ENCODE measurements at regions not wholly inside any gene's neighbourhood (a gene's known extent, or its start where the extent isn't known, plus 50 kb on each side); places are given as distances from the start of the nearest gene placed in this dataset.

DNA sequence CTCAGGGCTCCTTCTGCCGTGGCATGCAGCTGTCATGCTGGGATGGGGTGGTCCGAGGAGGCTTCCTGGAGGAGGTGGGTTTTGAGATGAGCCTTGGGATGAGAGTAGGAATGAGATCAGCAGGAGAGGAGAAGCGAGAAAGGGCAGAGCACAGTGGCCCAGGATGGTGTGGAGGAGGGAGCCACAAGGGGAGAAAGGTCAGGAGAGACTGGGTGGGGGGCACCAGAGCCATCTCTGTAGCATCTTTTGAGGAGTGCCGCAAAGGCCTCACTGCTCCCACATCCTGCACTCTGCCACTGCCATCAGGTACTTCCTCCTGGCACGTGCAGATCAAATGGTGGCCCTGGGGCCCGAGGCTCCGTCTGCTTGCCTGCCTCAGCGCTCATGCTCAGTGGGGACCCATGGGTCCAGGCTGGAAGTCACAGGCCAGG lies 150.2 kb downstream of the MACROH2A1 start:
- ChIA-PET CTCF (interaction anchor here (0.6 kb wide), 1 partner anchor 85 kb away, joined by 3 read pairs; no protein-coding TSS in a partner anchor), POLR2A (no interaction called here)
- Histone ChIP-seq H3K27me3 (ENCODE audit: control insufficient read depth in 2 of 2, insufficient read depth in 2 of 2, low read length in 2 of 2) (no peaks in the 10 kb centered on the region), H3K4me1 (ENCODE audit: control insufficient read depth in 2 of 2, insufficient read depth in 2 of 2, low read length in 2 of 2) (no peaks in the 10 kb centered on the region), H3K9me3 (ENCODE audit: control insufficient read depth in 2 of 3, low read length in 3 of 3) (no peaks in the 10 kb centered on the region), H3K4me3 (ENCODE audit: low read length) (no peak overlapping the region), H3K36me3 (ENCODE audit: control insufficient read depth in 2 of 3, insufficient read depth in 3 of 3, low read length in 3 of 3) (no peaks in the 10 kb centered on the region), H3K27ac (ENCODE audit: low read depth, low read length) (no peak overlapping the region)
- no peak for ATAC-seq
- no peak overlapping the region for H3K27ac Mint-ChIP-seq
- H3K9me3 Mint-ChIP-seq, result no peaks in the 10 kb centered on the region
- intact Hi-C loops (cut with micrococcal nuclease), result no loop called here
- no peak overlapping the region for H3K4me3 Mint-ChIP-seq
- DNase-seq, result peak in 1 of 9 donors; percentile 6
- no peaks in the 10 kb centered on the region for H3K4me1 Mint-ChIP-seq
- H3K36me3 Mint-ChIP-seq, result no peaks in the 10 kb centered on the region
- H3K27me3 Mint-ChIP-seq, result peaks cover 0 to 4% (median 0%) of the 10 kb centered on the region in 5 donors

DNA sequence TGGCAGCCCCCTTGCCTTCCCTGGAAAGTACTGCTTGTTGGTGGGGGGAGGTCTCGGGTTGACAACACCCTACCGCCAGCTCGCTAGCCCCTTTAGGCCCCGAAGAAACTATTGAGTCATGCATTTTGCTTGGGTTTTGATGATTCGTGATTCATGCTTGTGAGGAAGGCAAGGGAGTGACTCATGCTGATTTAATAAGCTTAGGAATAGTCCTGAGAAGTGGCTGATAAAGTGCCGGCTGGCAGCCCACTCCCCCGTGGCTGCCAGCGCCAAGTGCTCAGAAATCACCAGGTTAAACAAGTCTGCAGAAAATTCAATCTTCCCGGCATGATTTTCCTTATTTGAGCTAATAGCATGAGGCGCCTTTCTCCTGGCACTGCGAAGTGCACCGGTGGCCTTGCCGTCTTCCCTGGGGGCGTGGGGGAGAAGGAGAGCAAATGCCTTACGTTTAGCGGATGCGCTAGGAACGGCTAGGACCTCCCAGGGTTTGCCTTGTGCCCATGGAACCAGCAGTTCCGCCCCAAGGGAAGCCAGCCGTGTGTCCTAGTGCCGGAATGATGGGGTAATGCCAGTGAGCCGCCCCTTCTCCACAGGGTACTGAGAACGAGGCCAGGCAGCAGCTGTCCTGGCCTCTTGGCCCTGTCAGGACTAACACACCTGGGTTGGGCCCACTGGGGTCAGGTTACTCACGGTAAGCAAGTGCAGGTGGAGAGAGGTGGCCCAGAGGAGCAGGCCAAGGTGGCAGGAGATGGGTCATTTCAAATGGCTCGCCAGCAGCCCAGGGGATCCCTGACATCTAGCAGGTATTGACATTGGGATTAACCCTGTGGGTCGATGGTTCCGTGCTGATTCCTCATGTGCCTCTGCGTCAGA lies 151.9 kb downstream of the MACROH2A1 start:
- no peaks in the 10 kb centered on the region for H3K9me3 ChIP-seq (ENCODE audit: control insufficient read depth in 2 of 3, low read length in 3 of 3)
- no peak overlapping the region for H3K4me3 ChIP-seq (ENCODE audit: low read length)
- no peaks in the 10 kb centered on the region for H3K36me3 ChIP-seq (ENCODE audit: control insufficient read depth in 2 of 3, insufficient read depth in 3 of 3, low read length in 3 of 3)
- no peaks in the 10 kb centered on the region for H3K27me3 ChIP-seq (ENCODE audit: control insufficient read depth in 2 of 2, insufficient read depth in 2 of 2, low read length in 2 of 2)
- CTCF ChIA-PET, result no interaction called here
- ATAC-seq (peak; percentile 45), DNase-seq (peak in 1 of 9 donors; percentile 19)
- POLR2A ChIA-PET, result no interaction called here
- intact Hi-C loops (cut with micrococcal nuclease), result no loop called here
- Mint-ChIP-seq H3K4me1 (no peaks in the 10 kb centered on the region), H3K27ac (no peak overlapping the region), H3K27me3 (peaks cover 0 to 4% (median 0%) of the 10 kb centered on the region in 5 donors), H3K4me3 (no peak overlapping the region), H3K9me3 (no peaks in the 10 kb centered on the region), H3K36me3 (no peaks in the 10 kb centered on the region)
- H3K4me1 ChIP-seq (ENCODE audit: control insufficient read depth in 2 of 2, insufficient read depth in 2 of 2, low read length in 2 of 2), result no peaks in the 10 kb centered on the region
- no peak overlapping the region for H3K27ac ChIP-seq (ENCODE audit: low read depth, low read length)

DNA sequence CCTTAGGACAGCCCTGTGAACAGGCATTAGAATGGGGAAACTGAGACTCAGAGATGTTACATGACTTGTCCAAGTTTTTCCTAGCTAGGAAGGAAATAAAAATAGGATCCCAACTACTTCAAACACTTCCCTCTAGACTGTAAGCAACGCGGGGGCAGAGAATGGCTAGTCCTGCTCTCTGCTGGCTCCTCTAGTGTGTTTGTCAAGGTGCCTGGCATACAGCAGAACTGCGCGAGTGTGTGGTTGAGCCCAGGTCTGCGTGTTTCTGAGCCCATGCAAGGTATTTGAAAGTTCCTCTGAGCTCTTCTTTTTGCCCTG lies 152.5 kb downstream of the MACROH2A1 start:
- intact Hi-C loops (cut with micrococcal nuclease), result no loop called here
- H3K27ac ChIP-seq (ENCODE audit: low read depth, low read length), result no peak overlapping the region
- POLR2A ChIA-PET, result no interaction called here

DNA sequence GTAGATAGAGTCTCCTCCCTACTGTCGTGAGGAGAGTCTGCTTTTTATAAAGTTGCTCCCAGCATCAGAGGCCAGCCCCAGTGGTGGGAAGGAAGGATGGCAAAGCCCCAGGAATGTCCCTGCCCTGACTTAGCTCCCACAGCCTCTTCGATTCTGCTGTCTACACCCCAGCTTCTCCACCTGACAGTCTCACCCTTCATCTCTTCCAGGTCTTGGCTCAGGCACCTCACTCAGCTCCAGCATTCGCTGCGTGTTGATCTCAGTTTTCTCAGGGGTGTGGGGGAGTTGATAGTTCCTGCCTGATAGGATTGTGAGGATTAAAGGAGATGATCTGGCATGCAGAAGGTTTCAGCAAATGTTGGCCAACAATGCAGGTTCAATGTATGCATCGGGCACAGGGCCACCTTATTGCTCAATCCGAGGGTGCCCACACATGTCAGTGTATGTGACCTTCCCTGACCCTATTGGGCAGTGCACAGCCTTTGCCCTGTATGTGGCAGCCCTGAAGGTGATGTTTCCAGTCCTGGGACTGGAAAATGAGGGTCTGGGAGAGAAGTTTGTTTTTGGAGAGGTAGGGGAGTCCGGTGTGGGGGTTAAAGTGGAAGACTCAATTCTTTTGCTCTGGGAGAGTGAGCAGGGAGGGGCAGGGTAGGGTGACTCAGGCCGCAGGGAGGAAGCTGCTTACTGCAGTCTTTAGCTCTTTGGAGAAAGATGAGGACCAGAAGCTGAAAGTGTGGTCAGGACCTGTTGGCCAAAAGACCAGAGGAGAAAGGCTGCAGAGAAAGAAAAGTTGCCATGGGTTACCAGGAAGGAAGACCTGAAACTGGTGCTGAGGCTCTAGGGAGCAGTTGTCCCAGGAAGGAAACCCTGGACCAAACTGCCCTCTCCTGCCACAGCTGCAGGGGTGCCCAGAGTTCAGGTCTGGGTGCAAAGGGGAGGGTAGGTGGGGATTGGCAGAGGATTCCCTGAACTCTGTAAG lies 153.2 kb downstream of the MACROH2A1 start:
- Mint-ChIP-seq H3K27me3 (peaks cover 0 to 4% (median 0%) of the 10 kb centered on the region in 5 donors), H3K36me3 (no peaks in the 10 kb centered on the region), H3K27ac (no peak overlapping the region), H3K9me3 (no peaks in the 10 kb centered on the region), H3K4me3 (no peak overlapping the region), H3K4me1 (no peaks in the 10 kb centered on the region)
- Histone ChIP-seq H3K4me3 (ENCODE audit: low read length) (no peak overlapping the region), H3K36me3 (ENCODE audit: control insufficient read depth in 2 of 3, insufficient read depth in 3 of 3, low read length in 3 of 3) (no peaks in the 10 kb centered on the region), H3K27me3 (ENCODE audit: control insufficient read depth in 2 of 2, insufficient read depth in 2 of 2, low read length in 2 of 2) (no peaks in the 10 kb centered on the region), H3K27ac (ENCODE audit: low read depth, low read length) (no peak overlapping the region), H3K4me1 (ENCODE audit: control insufficient read depth in 2 of 2, insufficient read depth in 2 of 2, low read length in 2 of 2) (no peaks in the 10 kb centered on the region), H3K9me3 (ENCODE audit: control insufficient read depth in 2 of 3, low read length in 3 of 3) (no peaks in the 10 kb centered on the region)
- DNase-seq (peak in 1 of 9 donors; percentile 11), ATAC-seq (peak; percentile 74)
- ChIA-PET POLR2A (no interaction called here), CTCF (no interaction called here)
- intact Hi-C loops (cut with micrococcal nuclease), result no loop called here

More for the DNA sequence above, 152.5 kb downstream of the MACROH2A1 start:
- Mint-ChIP-seq H3K36me3 (no peaks in the 10 kb centered on the region), H3K4me1 (no peaks in the 10 kb centered on the region), H3K27me3 (peaks cover 0 to 4% (median 0%) of the 10 kb centered on the region in 5 donors), H3K4me3 (no peak overlapping the region), H3K9me3 (no peaks in the 10 kb centered on the region), H3K27ac (no peak overlapping the region)
- H3K36me3 ChIP-seq (ENCODE audit: control insufficient read depth in 2 of 3, insufficient read depth in 3 of 3, low read length in 3 of 3), result no peaks in the 10 kb centered on the region
- DNase-seq (no peak), ATAC-seq (no peak)
- H3K27me3 ChIP-seq (ENCODE audit: control insufficient read depth in 2 of 2, insufficient read depth in 2 of 2, low read length in 2 of 2), result no peaks in the 10 kb centered on the region
- H3K4me1 ChIP-seq (ENCODE audit: control insufficient read depth in 2 of 2, insufficient read depth in 2 of 2, low read length in 2 of 2), result no peaks in the 10 kb centered on the region
- H3K4me3 ChIP-seq (ENCODE audit: low read length), result no peak overlapping the region
- no peaks in the 10 kb centered on the region for H3K9me3 ChIP-seq (ENCODE audit: control insufficient read depth in 2 of 3, low read length in 3 of 3)
- CTCF ChIA-PET, result no interaction called here

DNA sequence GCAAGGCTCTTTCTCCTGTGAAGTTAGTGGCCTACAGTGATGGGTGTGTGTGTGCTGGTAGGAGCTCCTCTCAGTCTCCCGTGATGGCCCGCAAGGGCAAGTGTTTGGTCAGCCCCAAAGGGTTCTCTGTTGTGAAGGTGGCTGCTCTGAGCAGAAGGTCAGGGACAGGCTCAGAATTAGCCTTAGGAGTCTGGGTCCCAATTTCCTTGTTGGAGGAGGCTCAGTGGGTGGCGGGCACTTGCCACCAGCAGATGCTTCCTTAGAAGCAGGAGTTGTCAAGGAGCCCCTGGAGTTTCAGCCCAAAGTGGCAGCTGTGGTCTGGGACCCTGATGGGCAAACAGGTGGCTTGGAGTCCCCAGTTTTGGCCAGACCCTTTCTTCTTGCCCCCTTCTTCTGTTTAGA lies 154.4 kb downstream of the MACROH2A1 start:
- H3K9me3 ChIP-seq (ENCODE audit: control insufficient read depth in 2 of 3, low read length in 3 of 3), result no peaks in the 10 kb centered on the region
- H3K27me3 ChIP-seq (ENCODE audit: control insufficient read depth in 2 of 2, insufficient read depth in 2 of 2, low read length in 2 of 2), result no peaks in the 10 kb centered on the region
- DNase-seq (peak in 1 of 9 donors; percentile 13), ATAC-seq (no peak)
- no peaks in the 10 kb centered on the region for H3K36me3 Mint-ChIP-seq
- no peak overlapping the region for H3K27ac Mint-ChIP-seq
- H3K4me3 Mint-ChIP-seq, result no peak overlapping the region
- no peaks in the 10 kb centered on the region for H3K4me1 ChIP-seq (ENCODE audit: control insufficient read depth in 2 of 2, insufficient read depth in 2 of 2, low read length in 2 of 2)
- H3K4me3 ChIP-seq (ENCODE audit: low read length), result no peak overlapping the region
- no peaks in the 10 kb centered on the region for H3K9me3 Mint-ChIP-seq
- no peak overlapping the region for H3K27ac ChIP-seq (ENCODE audit: low read depth, low read length)
- ChIA-PET CTCF (no interaction called here), POLR2A (no interaction called here)
- no peaks in the 10 kb centered on the region for H3K36me3 ChIP-seq (ENCODE audit: control insufficient read depth in 2 of 3, insufficient read depth in 3 of 3, low read length in 3 of 3)
- intact Hi-C loops (cut with micrococcal nuclease), result no loop called here
- H3K27me3 Mint-ChIP-seq, result peaks cover 0 to 4% (median 0%) of the 10 kb centered on the region in 5 donors
- H3K4me1 Mint-ChIP-seq, result peaks cover 0 to 2% (median 0%) of the 10 kb centered on the region in 7 donors

DNA sequence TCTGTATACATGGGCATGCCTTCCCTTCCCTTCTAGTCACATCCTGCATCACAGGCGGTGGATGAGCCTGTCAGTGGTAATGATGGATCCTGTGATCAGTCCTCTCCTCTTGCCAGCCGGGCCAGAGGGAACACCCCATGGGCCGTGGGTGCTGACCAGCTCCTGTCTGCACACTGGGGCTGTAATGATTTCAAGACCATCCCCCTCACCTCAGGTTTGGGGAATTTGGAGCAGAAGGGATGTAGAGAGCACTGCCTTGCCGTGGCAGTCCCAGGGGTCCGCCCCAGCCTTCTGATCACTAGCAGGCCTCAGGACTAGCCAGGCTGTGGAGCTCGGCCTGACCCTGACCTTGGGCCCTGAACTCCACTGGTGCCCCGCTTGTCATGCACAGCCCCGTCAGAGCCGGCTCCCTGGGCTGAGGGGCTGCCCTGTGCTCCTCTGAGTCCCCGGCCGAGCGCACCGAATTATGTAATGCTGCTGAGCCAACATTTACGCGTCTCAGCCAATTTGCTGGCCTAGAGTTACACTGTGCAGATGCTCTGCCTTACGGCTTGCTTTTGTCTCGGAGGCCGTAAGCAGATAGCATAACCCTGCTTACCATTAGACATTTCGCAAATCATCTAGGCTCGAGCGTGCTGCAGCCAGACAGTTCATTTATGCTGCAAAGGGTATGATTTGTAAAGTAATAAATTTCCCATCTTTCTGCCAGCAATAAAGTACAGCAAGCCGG lies 155.3 kb downstream of the MACROH2A1 start:
- Histone ChIP-seq H3K9me3 (ENCODE audit: control insufficient read depth in 2 of 3, low read length in 3 of 3) (no peaks in the 10 kb centered on the region), H3K36me3 (ENCODE audit: control insufficient read depth in 2 of 3, insufficient read depth in 3 of 3, low read length in 3 of 3) (no peaks in the 10 kb centered on the region), H3K4me3 (ENCODE audit: low read length) (no peak overlapping the region), H3K27me3 (ENCODE audit: control insufficient read depth in 2 of 2, insufficient read depth in 2 of 2, low read length in 2 of 2) (no peaks in the 10 kb centered on the region), H3K27ac (ENCODE audit: low read depth, low read length) (no peak overlapping the region), H3K4me1 (ENCODE audit: control insufficient read depth in 2 of 2, insufficient read depth in 2 of 2, low read length in 2 of 2) (no peaks in the 10 kb centered on the region)
- Mint-ChIP-seq H3K4me1 (peaks cover 0 to 2% (median 0%) of the 10 kb centered on the region in 7 donors), H3K27ac (no peak overlapping the region), H3K27me3 (peaks cover 0 to 4% (median 0%) of the 10 kb centered on the region in 5 donors), H3K4me3 (no peak overlapping the region), H3K9me3 (no peaks in the 10 kb centered on the region), H3K36me3 (no peaks in the 10 kb centered on the region)
- DNase-seq (peak in 1 of 9 donors; percentile 12), ATAC-seq (no peak)
- CTCF ChIA-PET, result no interaction called here
- intact Hi-C loops (cut with micrococcal nuclease), result no loop called here
- POLR2A ChIA-PET, result no interaction called here

Data from naive thymus-derived CD4-positive, alpha-beta T cell (primary cell).